NOMO-1 (cell line): ENCODE measurements at regions not wholly inside any gene's neighbourhood (a gene's known extent, or its start where the extent isn't known, plus 50 kb on each side); places are given as distances from the start of the nearest gene placed in this dataset.

ENCODE experiments used
- DNase-seq, 2 experiments: peaks; one replicate each; lab custom pipeline; 2025; ENCODE audit not compliant: unreplicated experiment in 2 of 2; lab: John Stamatoyannopoulos, UW

- no peak for DNase-seq
Measured at GRCh38 chr6:156577749-156578148, 199.4 kb upstream of the ARID1B start.

GRCh38 chr6:156575361-156575760 lies 201.8 kb upstream of the ARID1B start:
- no peak for DNase-seq

- DNase-seq: no peak
Measured at GRCh38 chr6:156564807-156565149, 212.4 kb upstream of the ARID1B start.

- DNase-seq: peak; percentile 35 to 42
Measured at GRCh38 chr6:156564127-156564806, 212.9 kb upstream of the ARID1B start.

- DNase-seq: no peak
Measured at GRCh38 chr6:156563714-156564113, 213.5 kb upstream of the ARID1B start.

- no peak for DNase-seq
Measured at GRCh38 chr6:156562636-156563035, 214.5 kb upstream of the ARID1B start.

- no peak for DNase-seq
Measured at GRCh38 chr6:156562019-156562418, 215.2 kb upstream of the ARID1B start.

- DNase-seq: no peak
Measured at GRCh38 chr6:156560476-156560875, 216.7 kb upstream of the ARID1B start.

- DNase-seq: no peak
Measured at GRCh38 chr6:156559162-156559690, 218.0 kb upstream of the ARID1B start.

GRCh38 chr6:156557911-156558259 lies 219.3 kb upstream of the ARID1B start:
- DNase-seq: no peak

- DNase-seq: no peak
Measured at GRCh38 chr6:156557251-156557910, 219.8 kb upstream of the ARID1B start.

GRCh38 chr6:156556811-156557210 lies 220.4 kb upstream of the ARID1B start:
- DNase-seq: no peak

GRCh38 chr6:156555116-156555515 lies 222.1 kb upstream of the ARID1B start:
- no peak for DNase-seq

- no peak for DNase-seq
Measured at GRCh38 chr6:156554160-156554559, 223.0 kb upstream of the ARID1B start.

- DNase-seq: no peak
Measured at GRCh38 chr6:156552849-156553248, 224.3 kb upstream of the ARID1B start.

GRCh38 chr6:156550949-156551348 lies 226.2 kb upstream of the ARID1B start:
- DNase-seq: no peak

- no peak for DNase-seq
Measured at GRCh38 chr6:156545931-156546330, 231.2 kb upstream of the ARID1B start.

- no peak for DNase-seq
Measured at GRCh38 chr6:156545021-156545420, 232.2 kb upstream of the ARID1B start.

GRCh38 chr6:156544046-156544445 lies 233.1 kb upstream of the ARID1B start:
- no peak for DNase-seq

GRCh38 chr6:156543431-156543830 lies 233.7 kb upstream of the ARID1B start:
- DNase-seq: no peak

GRCh38 chr6:156538875-156539660 lies 238.1 kb upstream of the ARID1B start:
- no peak for DNase-seq

- DNase-seq: no peak
Measured at GRCh38 chr6:156534594-156534993, 242.6 kb upstream of the ARID1B start.
